Panc1 (cell line): ENCODE measurements at regions not wholly inside any gene's neighbourhood (a gene's known extent, or its start where the extent isn't known, plus 50 kb on each side); places are given as distances from the start of the nearest gene placed in this dataset.

Source experiments
- ATAC-seq: fragments of 200-7000 bp; cut with Tn5 transposase; 2 replicates; pipeline ENCODE4 v1.9.1; 2020; ENCODE audit warnings: mild to moderate bottlenecking, moderate library complexity
- BruUV-seq: library from RNA; stranded (reverse); fragments of 400-500 nt; replicated peaks from 2 replicates; lab custom pipeline; 2021; lab: Mats Ljungman, UMichigan
- CTCF ChIA-PET: fragments of 300-600 bp; sonication (Branson Sonifier 250); formaldehyde crosslinking; loops from one replicate; lab custom pipeline; 2022; ENCODE audit warnings: antibody characterized with exemption; lab: Charles Lee
- POLR2A ChIA-PET: fragments of 300-600 bp; sonication (Branson Sonifier 250); formaldehyde crosslinking; loops from one replicate; lab custom pipeline; 2022; ENCODE audit warnings: antibody characterized with exemption; lab: Charles Lee
- DNase-seq: peaks from one replicate; pipeline ENCODE4 v3.0.0-alpha.2; 2010; ENCODE audit warnings: low read depth, low spot score
- H3K27ac ChIP-seq: 2 replicates; pipeline ENCODE4 v1.5.1; 2011; ENCODE audit warnings: mild to moderate bottlenecking, low read length, inconsistent platforms
- H3K27me3 ChIP-seq: fragments of 200-500 bp; sonication (Bioruptor generic); 2 replicates; pipeline ENCODE4 v1.6.0; 2014; ENCODE audit warnings: low read length, inconsistent platforms; ENCODE audit not compliant: control insufficient read depth, insufficient read depth
- H3K36me3 ChIP-seq: fragments of 200-500 bp; sonication (Bioruptor generic); 2 replicates; pipeline ENCODE4 v1.5.1; 2014; ENCODE audit warnings: inconsistent platforms, mild to moderate bottlenecking, low read length, moderate library complexity; ENCODE audit not compliant: control insufficient read depth, insufficient read depth
- H3K4me1 ChIP-seq: 2 replicates; pipeline ENCODE4 v1.5.1; 2011; ENCODE audit warnings: inconsistent platforms, mild to moderate bottlenecking, low read length, moderate library complexity; ENCODE audit not compliant: control insufficient read depth, insufficient read depth
- H3K4me3 ChIP-seq, 2 experiments: 2 replicates each; pipeline ENCODE4 v1.5.1; 2011 to 2012; ENCODE audit warnings: low read depth in 2 of 2, low read length in 2 of 2, mild to moderate bottlenecking in 2 of 2, inconsistent platforms in 1 of 2, moderate library complexity in 1 of 2
- H3K9me3 ChIP-seq: fragments of 200-500 bp; sonication (Bioruptor generic); 2 replicates; pipeline ENCODE4 v1.5.1; 2014; ENCODE audit warnings: low read depth, mild to moderate bottlenecking, inconsistent platforms, low read length, moderate library complexity; ENCODE audit not compliant: control insufficient read depth, insufficient read depth
- POLR2AphosphoS5 ChIP-seq: IDR thresholded peaks from 2 replicates; pipeline ENCODE4 v1.6.1; 2012; ENCODE audit warnings: mild to moderate bottlenecking, low read depth, low read length, moderate library complexity
- SIN3A ChIP-seq: IDR thresholded peaks from 2 replicates; pipeline ENCODE4 v1.6.1; 2012; ENCODE audit warnings: low read depth, mild to moderate bottlenecking, low read length, moderate library complexity, borderline replicate concordance; ENCODE audit not compliant: insufficient read depth
- TCF7L2 ChIP-seq: IDR thresholded peaks from 2 replicates; pipeline ENCODE4 v1.6.1; 2011; ENCODE audit warnings: mild to moderate bottlenecking, low read depth, low read length, inconsistent platforms
- in situ Hi-C: cut with HindIII; loops from 2 replicates; pipeline ENCODE4 v1.10.0; 2016; ENCODE audit warnings: low sequenced_read_pairs, low pct_unique_long_range_greater_than_20kb
- intact Hi-C: fragments of 100-400 bp; cut with micrococcal nuclease; formaldehyde crosslinking; loops from one replicate; pipeline ENCODE4 v1.10.0; 2022; ENCODE audit not compliant: unreplicated experiment
- TF ChIP-seq, protein P1 (sequence below), 2 experiments: IDR thresholded peaks; 2 replicates each; pipeline ENCODE4 v1.6.1; 2011 to 2012; ENCODE audit warnings: low read depth in 2 of 2, control low read depth in 1 of 2, low read length in 1 of 2, mild to moderate bottlenecking in 1 of 2, moderate library complexity in 1 of 2; ENCODE audit not compliant: insufficient read depth in 1 of 2
- TF ChIP-seq, protein P2 (sequence below): fragments of 450-650 bp; IDR thresholded peaks from 2 replicates; pipeline ENCODE4 v1.5.1; 2017; ENCODE audit warnings: mild to moderate bottlenecking

DNA sequence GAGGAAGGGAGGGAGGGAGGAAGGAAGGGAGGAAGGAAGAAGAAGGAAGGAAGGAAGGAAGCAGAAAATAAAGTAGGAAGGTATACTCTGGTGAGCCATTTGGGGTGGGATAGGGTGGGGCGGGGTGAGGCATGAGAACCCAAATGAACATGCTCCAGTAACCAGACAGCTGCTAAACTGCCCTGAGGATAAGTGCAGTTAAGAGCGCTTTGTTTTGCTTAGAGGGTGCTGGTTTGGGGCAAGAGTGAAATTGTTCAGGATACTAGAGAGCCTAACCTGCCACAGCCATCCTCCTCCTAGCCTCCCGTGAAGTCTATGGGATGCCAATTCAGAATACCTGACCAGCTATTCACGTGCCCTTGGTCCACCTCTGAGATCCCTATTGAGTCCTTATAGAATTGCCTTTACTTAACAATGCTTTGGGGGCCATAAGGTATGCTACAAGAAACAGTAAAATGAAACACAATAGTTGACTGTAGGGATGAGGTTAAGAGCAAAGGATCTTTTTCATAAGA lies 59.0 kb upstream of the ATF3 start:
- H3K4me1 ChIP-seq = no peaks in the 10 kb centered on the region
- CTCF ChIA-PET = no interaction called here
- TF ChIP-seq TCF7L2 = no peak
- TF ChIP-seq, protein P1, sequence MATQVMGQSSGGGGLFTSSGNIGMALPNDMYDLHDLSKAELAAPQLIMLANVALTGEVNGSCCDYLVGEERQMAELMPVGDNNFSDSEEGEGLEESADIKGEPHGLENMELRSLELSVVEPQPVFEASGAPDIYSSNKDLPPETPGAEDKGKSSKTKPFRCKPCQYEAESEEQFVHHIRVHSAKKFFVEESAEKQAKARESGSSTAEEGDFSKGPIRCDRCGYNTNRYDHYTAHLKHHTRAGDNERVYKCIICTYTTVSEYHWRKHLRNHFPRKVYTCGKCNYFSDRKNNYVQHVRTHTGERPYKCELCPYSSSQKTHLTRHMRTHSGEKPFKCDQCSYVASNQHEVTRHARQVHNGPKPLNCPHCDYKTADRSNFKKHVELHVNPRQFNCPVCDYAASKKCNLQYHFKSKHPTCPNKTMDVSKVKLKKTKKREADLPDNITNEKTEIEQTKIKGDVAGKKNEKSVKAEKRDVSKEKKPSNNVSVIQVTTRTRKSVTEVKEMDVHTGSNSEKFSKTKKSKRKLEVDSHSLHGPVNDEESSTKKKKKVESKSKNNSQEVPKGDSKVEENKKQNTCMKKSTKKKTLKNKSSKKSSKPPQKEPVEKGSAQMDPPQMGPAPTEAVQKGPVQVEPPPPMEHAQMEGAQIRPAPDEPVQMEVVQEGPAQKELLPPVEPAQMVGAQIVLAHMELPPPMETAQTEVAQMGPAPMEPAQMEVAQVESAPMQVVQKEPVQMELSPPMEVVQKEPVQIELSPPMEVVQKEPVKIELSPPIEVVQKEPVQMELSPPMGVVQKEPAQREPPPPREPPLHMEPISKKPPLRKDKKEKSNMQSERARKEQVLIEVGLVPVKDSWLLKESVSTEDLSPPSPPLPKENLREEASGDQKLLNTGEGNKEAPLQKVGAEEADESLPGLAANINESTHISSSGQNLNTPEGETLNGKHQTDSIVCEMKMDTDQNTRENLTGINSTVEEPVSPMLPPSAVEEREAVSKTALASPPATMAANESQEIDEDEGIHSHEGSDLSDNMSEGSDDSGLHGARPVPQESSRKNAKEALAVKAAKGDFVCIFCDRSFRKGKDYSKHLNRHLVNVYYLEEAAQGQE (IDR thresholded peaks at IDR 0.05; ENCODE audit: insufficient read depth in 1 of 2, low read depth in 2 of 2, low read length in 1 of 2) = no peak
- TF ChIP-seq SIN3A = no peak
- TF ChIP-seq, protein P2, sequence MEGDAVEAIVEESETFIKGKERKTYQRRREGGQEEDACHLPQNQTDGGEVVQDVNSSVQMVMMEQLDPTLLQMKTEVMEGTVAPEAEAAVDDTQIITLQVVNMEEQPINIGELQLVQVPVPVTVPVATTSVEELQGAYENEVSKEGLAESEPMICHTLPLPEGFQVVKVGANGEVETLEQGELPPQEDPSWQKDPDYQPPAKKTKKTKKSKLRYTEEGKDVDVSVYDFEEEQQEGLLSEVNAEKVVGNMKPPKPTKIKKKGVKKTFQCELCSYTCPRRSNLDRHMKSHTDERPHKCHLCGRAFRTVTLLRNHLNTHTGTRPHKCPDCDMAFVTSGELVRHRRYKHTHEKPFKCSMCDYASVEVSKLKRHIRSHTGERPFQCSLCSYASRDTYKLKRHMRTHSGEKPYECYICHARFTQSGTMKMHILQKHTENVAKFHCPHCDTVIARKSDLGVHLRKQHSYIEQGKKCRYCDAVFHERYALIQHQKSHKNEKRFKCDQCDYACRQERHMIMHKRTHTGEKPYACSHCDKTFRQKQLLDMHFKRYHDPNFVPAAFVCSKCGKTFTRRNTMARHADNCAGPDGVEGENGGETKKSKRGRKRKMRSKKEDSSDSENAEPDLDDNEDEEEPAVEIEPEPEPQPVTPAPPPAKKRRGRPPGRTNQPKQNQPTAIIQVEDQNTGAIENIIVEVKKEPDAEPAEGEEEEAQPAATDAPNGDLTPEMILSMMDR = no peak
- TF ChIP-seq POLR2AphosphoS5 = no peak
- H3K9me3 ChIP-seq = no peaks in the 10 kb centered on the region
- intact Hi-C loops = no loop called here
- H3K4me3 ChIP-seq = no peak overlapping the region
- DNase-seq = no peak
- no peaks in the 10 kb centered on the region for H3K36me3 ChIP-seq
- no TSS peak for BruUV-seq
- 0 out of 2 replicates have a peak, but pooled peaks cover 2% of the 10 kb centered on the region for H3K27me3 ChIP-seq
- POLR2A ChIA-PET = no interaction called here
- in situ Hi-C loops = no loop called here
- ATAC-seq = peak; percentile 42; the same call in 1 of the 2 replicates
- H3K27ac ChIP-seq = no peak overlapping the region

DNA sequence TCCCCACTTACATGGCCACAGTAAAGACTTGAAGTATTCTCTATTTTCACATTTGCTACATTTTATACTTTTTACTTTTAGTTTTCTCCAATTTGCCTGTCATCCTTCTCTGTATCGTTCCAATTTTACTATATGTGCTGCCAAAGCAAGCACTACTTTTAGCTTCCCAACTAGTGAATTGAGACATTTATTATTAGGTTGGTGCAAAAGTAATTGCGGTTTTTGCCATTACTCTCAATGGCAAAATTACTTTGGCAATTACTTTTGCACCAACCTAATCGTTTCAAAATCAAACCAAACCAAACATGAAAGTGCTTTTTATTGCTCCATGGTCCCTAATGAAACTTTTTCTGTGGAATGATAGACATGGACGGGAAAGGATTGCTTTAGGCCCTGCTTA lies 56.6 kb upstream of the ATF3 start:
- no peak for TF ChIP-seq SIN3A
- TF ChIP-seq, protein P2 = no peak
- TF ChIP-seq POLR2AphosphoS5 = no peak
- no peak for TF ChIP-seq TCF7L2
- TF ChIP-seq, protein P1 (IDR thresholded peaks at IDR 0.05; ENCODE audit: insufficient read depth in 1 of 2, low read depth in 2 of 2, low read length in 1 of 2) = no peak
- in situ Hi-C loops (no loop called here), intact Hi-C loops (no loop called here)
- H3K27me3 ChIP-seq = 0 out of 2 replicates have a peak, but pooled peaks cover under 1% of the 10 kb centered on the region
- no peaks in the 10 kb centered on the region for H3K9me3 ChIP-seq
- H3K36me3 ChIP-seq = no peaks in the 10 kb centered on the region
- DNase-seq (no peak), ATAC-seq (no peak)
- ChIA-PET POLR2A (no interaction called here), CTCF (no interaction called here)
- H3K4me3 ChIP-seq = no peak overlapping the region
- no peaks in the 10 kb centered on the region for H3K4me1 ChIP-seq
- no TSS peak for BruUV-seq
- no peak overlapping the region; the same call in 1 of the 2 replicates for H3K27ac ChIP-seq
